SIG-M5 treated with dmso at 0.1 percent for 504 hours (cell line): ENCODE measurements at regions not wholly inside any gene's neighbourhood (a gene's known extent, or its start where the extent isn't known, plus 50 kb on each side); places are given as distances from the start of the nearest gene placed in this dataset.

Source experiments
- DNase-seq: peaks from one replicate; lab custom pipeline; 2025; ENCODE audit not compliant: unreplicated experiment; lab: John Stamatoyannopoulos, UW

- DNase-seq: peak; percentile 89
Measured at GRCh38 chr7:25619963-25620799, 391.9 kb upstream of the NPVF start.

- DNase-seq: no peak
Measured at GRCh38 chr7:25621993-25622392, 393.7 kb upstream of the NPVF start.

GRCh38 chr7:25622695-25623094 is 394.4 kb upstream of the NPVF start:
- no peak for DNase-seq

- DNase-seq: no peak
Measured at GRCh38 chr7:25624051-25624450, 395.8 kb upstream of the NPVF start.

GRCh38 chr7:25624833-25625232 is 396.5 kb upstream of the NPVF start:
- no peak for DNase-seq

GRCh38 chr7:25625306-25625992 is 397.2 kb upstream of the NPVF start:
- no peak for DNase-seq

GRCh38 chr7:25626451-25627131 is 398.3 kb upstream of the NPVF start:
- no peak for DNase-seq

- DNase-seq: no peak
Measured at GRCh38 chr7:25628446-25628845, 400.2 kb upstream of the NPVF start.

GRCh38 chr7:25632616-25633015 is 404.3 kb upstream of the NPVF start:
- no peak for DNase-seq

- no peak for DNase-seq
Measured at GRCh38 chr7:25633426-25634036, 405.2 kb upstream of the NPVF start.

- DNase-seq: no peak
Measured at GRCh38 chr7:25636168-25636567, 407.9 kb upstream of the NPVF start.

- no peak for DNase-seq
Measured at GRCh38 chr7:25636871-25637283, 408.6 kb upstream of the NPVF start.

GRCh38 chr7:25638068-25638467 is 409.8 kb upstream of the NPVF start:
- no peak for DNase-seq

- DNase-seq: no peak
Measured at GRCh38 chr7:25638590-25639244, 410.4 kb upstream of the NPVF start.

- peak; percentile 31 for DNase-seq
Measured at GRCh38 chr7:25642849-25643248, 414.6 kb upstream of the NPVF start.

GRCh38 chr7:25643286-25643685 is 415.0 kb upstream of the NPVF start:
- DNase-seq: peak; percentile 53

GRCh38 chr7:25643770-25644394 is 415.6 kb upstream of the NPVF start:
- DNase-seq: peak; percentile 39

GRCh38 chr7:25646726-25647413 is 418.6 kb upstream of the NPVF start:
- no peak for DNase-seq

GRCh38 chr7:25647872-25648271 is 419.6 kb upstream of the NPVF start:
- DNase-seq: no peak

GRCh38 chr7:25652366-25652765 is 424.1 kb upstream of the NPVF start:
- no peak for DNase-seq
